ENCODE measurements at regions not wholly inside any gene's neighbourhood (a gene's known extent, or its start where the extent isn't known, plus 50 kb on each side); places are given as distances from the start of the nearest gene placed in this dataset.
A peak's percentile ranks its signal among the peaks of the same experiment; 100 is the strongest.
"Not testable (repeated sequence)": the region's sequence is repeated elsewhere in the genome, so short reads cannot be mapped to it uniquely, and the experiment has no call there.

DNA sequence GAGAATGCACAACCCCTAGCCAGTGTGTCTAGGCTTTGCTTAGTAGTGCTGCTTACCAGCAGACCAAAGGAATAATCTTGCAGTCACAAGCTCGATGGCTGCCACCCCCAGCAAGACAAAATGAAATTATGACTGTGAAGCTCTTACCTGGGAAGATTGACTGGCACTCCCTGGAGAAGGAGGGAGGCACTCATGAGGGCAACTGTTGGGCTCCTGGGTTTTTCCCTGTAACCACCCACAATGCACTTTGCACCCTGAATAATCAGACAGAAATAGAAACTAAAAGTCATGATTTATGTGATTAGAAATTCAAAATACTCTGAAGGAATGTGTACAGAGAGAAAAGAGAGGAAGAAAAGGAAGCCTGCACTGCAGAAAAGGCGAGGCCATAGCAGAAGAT lies 144.3 kb upstream of the DGKB start:
- no peak for DNase-seq

GRCh38 chr7:15043931-15044330 lies 141.4 kb upstream of the DGKB start:
- no peak for DNase-seq

GRCh38 chr7:15042285-15043065 lies 139.9 kb upstream of the DGKB start:
- DNase-seq: no peak

- DNase-seq: no peak
Observed at GRCh38 chr7:15041226-15041625, 138.7 kb upstream of the DGKB start.

GRCh38 chr7:15035814-15036213 lies 133.3 kb upstream of the DGKB start:
- DNase-seq: no peak

- DNase-seq: no peak
Observed at GRCh38 chr7:15033039-15033438, 130.5 kb upstream of the DGKB start.

DNA sequence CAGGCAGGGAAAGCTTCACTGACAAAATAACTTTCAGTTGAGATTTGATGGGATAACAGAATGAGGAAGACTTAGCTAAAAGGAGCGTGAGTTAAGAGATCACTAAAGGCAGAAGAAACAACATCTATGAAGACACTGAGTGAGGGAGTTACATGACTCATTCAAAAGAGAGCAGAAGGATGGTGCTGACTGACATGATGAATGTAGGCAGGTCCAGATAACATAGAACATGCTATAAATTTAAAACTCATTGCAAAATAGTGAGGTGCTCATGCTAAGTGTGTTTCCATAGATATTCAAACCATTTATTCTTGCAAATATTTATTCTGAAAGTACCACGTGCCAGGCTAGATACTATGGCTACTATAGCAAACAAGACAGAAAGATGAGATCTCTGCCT lies 116.4 kb upstream of the DGKB start:
- DNase-seq: no peak

GRCh38 chr7:15016766-15017165 lies 114.2 kb upstream of the DGKB start:
- DNase-seq: no peak

DNA sequence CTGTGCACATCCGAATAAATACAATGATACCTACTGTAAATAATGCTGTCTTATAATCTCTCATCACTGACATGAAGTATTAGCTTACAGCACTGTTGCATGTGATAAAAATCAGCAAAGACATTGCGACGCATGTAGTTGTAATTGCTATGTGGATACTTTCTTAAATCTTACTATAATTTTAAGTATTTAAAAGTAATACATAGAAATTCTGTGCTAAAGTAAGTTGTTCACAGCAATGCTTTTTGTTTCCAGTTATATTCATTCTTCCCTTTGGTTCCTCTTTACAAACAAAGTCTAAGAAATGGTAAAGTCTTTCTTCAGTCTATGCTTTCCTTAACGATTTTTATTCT lies 113.7 kb upstream of the DGKB start:
- DNase-seq: no peak

GRCh38 chr7:15015545-15016314 lies 113.2 kb upstream of the DGKB start:
- DNase-seq: peak; percentile 2

DNA sequence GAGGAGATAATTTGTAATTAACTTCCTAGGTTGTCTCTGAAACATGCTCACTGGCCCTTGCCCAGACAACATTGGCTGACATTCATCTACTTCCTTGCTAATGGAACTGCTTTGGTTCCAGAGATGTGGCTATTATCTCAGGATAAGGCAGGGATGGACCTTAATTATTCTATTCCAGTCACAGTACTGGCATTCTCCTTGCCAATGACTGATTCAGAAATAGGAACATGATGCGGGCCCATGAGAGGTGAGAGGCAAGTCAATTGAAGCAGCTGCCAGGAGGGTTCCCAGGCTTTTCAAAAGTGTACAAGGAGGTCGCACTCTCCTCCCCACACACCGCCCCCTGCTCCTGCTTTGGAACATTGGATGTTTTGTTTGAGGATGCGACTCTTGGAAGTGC lies 109.6 kb upstream of the DGKB start:
- no peak for DNase-seq

- DNase-seq: no peak
Observed at GRCh38 chr7:15011289-15011688, 108.7 kb upstream of the DGKB start.

DNA sequence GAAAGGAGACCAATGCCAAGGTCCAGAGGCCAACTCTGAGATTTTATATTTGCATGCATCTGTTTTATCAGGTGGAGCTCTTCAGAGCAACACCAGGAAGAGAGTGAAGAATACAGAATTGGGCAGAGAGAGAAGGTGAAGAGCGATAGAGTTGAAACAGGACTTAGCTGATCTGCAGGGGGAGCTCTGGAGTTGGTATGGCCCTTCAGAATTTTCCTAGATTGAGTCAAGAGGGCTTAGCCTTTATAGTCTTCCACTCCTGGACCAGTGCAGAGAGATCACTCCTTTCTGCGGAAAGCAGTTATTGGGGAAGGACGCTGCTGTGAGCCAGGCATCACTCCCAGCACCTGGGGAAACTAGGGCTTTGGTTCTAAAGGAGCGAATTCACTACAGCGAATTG lies 105.0 kb upstream of the DGKB start:
- DNase-seq: no peak

- DNase-seq: no peak
Observed at GRCh38 chr7:15005672-15006071, 103.1 kb upstream of the DGKB start.

- DNase-seq: no peak
Observed at GRCh38 chr7:15000157-15000556, 97.6 kb upstream of the DGKB start.

DNA sequence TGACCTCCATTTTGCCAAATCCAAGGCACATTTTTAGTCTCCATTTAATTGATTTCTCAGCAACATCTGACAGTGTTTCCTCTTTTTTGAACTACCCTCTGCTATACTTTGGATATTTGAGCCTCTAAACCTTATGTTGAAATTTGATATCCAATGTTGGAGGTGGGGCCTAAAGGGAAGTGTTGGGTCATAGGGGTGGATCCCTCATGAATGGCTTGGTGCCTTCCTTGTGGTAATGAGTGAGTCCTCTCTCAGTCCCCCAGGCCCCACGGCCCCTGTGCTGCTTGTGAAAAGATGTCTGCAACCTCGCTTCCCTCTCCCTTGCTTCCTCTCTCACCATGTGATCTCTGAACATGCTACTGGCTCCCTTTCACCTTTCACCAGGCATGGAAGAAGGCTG lies 96.8 kb upstream of the DGKB start:
- DNase-seq: no peak

DNA sequence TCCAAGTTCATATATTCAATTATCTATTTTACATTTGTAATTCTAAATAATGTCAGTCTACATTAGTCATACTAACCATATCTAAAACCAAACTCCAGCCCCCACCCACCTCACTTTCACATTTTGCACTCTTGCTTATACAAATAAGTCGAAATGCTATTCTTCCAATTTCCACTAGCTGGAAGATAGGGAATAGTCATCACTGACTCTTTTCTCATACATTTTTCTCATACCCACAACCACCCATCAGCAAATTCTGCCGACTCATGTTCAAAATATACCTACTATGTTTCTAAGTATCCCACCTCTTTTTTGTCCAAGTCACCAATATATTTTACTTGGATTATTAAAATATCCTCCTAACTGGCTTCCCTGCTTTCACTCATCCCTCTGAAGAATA lies 93.2 kb upstream of the DGKB start:
- DNase-seq: no peak

- no peak for DNase-seq
Observed at GRCh38 chr7:14988941-14989340, 86.4 kb upstream of the DGKB start.

- DNase-seq: no peak
Observed at GRCh38 chr7:14978687-14979086, 76.1 kb upstream of the DGKB start.

GRCh38 chr7:14974688-14975087 lies 72.1 kb upstream of the DGKB start:
- DNase-seq: no peak

DNA sequence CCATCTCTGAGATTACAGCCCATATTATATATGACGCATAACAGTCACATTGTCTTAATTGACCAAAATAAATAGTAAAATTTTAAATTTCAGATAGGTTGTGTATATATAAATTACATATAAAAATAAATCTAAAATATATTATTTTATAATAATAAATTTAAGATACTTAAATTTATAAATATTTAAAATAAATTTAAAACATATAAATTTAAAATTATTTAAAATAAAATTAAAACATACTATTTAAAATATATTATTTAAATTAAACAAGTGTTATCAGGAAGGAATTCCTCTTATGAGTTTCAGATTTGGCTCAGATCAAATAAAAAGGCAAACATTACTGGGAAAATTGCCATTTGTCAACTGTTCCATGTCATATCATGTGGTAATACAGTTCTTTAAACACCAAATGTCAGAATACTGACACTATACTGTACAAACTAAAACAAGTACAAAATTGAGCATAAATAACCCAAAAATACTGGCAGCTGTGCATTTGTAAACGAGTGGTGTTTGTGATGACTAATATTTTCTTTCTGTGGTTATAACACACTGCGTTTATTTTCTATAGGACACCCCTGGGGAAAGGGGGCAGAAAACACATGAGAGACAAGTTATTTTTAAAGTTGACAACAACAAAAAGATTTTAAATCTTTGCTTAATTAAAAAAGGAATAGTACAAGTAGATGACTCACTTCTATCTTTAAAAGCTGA lies 71.3 kb upstream of the DGKB start:
- DNase-seq: no peak

DNA sequence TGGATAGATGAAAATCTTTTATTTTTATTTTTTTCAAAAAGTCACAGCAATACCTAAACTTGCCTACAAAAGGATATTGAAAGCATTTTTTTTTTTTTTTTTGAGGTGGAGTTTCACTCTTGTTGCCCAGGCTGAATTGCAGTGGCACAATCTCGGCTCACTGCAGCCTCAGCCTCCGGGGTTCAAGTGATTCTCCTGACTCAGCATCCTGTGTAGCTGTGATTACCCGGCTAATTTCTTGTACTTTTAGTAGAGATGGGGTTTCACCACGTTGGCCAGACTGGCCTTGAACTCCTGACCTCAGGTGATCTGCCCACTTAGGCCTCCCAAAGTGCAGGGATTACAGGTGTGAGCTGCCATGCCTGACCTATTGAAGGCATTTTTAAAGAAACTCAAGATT lies 69.1 kb upstream of the DGKB start:
- not testable (repeated sequence) for DNase-seq

GRCh38 chr7:14967376-14967775 lies 64.8 kb upstream of the DGKB start:
- not testable (repeated sequence) for DNase-seq

- DNase-seq: no peak
Observed at GRCh38 chr7:14962778-14963177, 60.2 kb upstream of the DGKB start.
